Ectodermal cell (in vitro differentiated cells): ENCODE measurements at regions not wholly inside any gene's neighbourhood (a gene's known extent, or its start where the extent isn't known, plus 50 kb on each side); places are given as distances from the start of the nearest gene placed in this dataset.

Source experiments
- H3K27ac ChIP-seq: 2 replicates; pipeline ENCODE4 v1.7.0; 2013; ENCODE audit warnings: mild to moderate bottlenecking, low read depth, low read length; ENCODE audit not compliant: insufficient read depth, poor library complexity, severe bottlenecking
- H3K27me3 ChIP-seq: 2 replicates; pipeline ENCODE4 v1.7.0; 2013; ENCODE audit warnings: mild to moderate bottlenecking, low read length; ENCODE audit not compliant: insufficient read depth, control insufficient read depth, poor library complexity, severe bottlenecking
- H3K36me3 ChIP-seq: one replicate; pipeline ENCODE4 v1.7.0; 2013; ENCODE audit warnings: low read length; ENCODE audit not compliant: control insufficient read depth, insufficient read depth
- H3K4me1 ChIP-seq: one replicate; pipeline ENCODE4 v1.7.0; 2013; ENCODE audit warnings: low read length; ENCODE audit not compliant: control insufficient read depth, insufficient read depth
- H3K4me3 ChIP-seq: 2 replicates; pipeline ENCODE4 v1.7.0; 2013; ENCODE audit warnings: low read depth, low read length, control low read depth; ENCODE audit not compliant: insufficient read depth
- H3K9me3 ChIP-seq: 2 replicates; pipeline ENCODE4 v1.7.0; 2013; ENCODE audit warnings: mild to moderate bottlenecking, low read length, moderate library complexity; ENCODE audit not compliant: control insufficient read depth
- WGBS, 2 experiments: methylation state at CpG; one replicate each; pipeline ENCODE4 v1.1.7; 2013; ENCODE audit warnings: missing lambda C conversion rate in 2 of 2; 5-methylcytosine and 5-hydroxymethylcytosine counted together

DNA sequence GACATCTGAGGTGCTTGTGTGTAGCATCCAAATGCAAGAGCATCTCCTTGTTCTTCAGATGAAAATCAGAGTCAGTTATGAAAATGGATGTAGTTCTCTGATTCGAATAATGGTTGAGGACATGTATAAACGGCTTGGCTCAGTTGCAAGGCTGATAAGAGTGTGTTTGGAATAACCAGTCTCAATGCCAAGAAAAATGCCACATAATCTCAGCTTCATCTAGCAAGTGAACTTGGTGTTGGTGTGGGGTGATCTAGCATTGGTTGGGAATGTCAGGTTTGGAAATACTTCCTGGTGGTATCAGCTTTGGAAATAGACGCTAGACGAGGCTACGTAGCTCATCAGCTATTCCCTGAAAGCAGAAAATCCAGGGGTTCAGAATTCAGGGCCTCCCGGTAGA lies 362.0 kb downstream of the FGF9 start:
- Histone ChIP-seq H3K36me3 (no peaks in the 10 kb centered on the region), H3K27me3 (no peaks in the 10 kb centered on the region), H3K4me3 (no peak overlapping the region), H3K9me3 (no peaks in the 10 kb centered on the region), H3K27ac (no peak overlapping the region), H3K4me1 (no peaks in the 10 kb centered on the region)
- 92 to 94% methylated on average over 6 of the region's 6 CpGs for WGBS, 2 experiments

DNA sequence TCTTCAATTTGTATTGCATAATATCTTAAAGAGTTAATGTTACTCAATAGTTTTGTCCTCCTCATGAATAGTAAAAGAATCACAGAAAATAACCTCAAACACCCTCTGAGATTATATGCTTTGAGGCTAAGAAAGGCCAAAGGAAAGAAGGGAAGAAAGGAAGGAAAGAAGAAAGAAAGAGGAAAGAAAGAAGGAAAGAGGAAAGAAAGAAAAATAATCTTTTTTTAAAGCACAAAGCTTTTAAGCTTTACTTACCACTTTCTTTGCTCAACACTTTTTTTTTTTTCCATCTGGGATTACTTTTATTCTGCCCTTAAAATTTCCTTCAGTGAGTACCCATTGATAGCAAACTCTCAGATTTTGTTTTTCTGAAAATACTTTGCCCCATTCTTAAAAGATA lies 369.1 kb downstream of the FGF9 start:
- no peaks in the 10 kb centered on the region for H3K36me3 ChIP-seq
- H3K27me3 ChIP-seq: no peaks in the 10 kb centered on the region
- no peaks in the 10 kb centered on the region for H3K9me3 ChIP-seq
- H3K4me1 ChIP-seq: no peaks in the 10 kb centered on the region
- H3K4me3 ChIP-seq: no peak overlapping the region
- H3K27ac ChIP-seq: no peak overlapping the region

GRCh38 chr13:22040810-22041364 lies 370.0 kb downstream of the FGF9 start:
- Histone ChIP-seq H3K4me3 (peak overlapping the region; percentile 26), H3K27ac (no peak overlapping the region), H3K4me1 (no peaks in the 10 kb centered on the region), H3K27me3 (no peaks in the 10 kb centered on the region), H3K36me3 (no peaks in the 10 kb centered on the region), H3K9me3 (no peaks in the 10 kb centered on the region)
- WGBS, 2 experiments: 76 to 79% methylated on average over 23 of the region's 23 CpGs

DNA sequence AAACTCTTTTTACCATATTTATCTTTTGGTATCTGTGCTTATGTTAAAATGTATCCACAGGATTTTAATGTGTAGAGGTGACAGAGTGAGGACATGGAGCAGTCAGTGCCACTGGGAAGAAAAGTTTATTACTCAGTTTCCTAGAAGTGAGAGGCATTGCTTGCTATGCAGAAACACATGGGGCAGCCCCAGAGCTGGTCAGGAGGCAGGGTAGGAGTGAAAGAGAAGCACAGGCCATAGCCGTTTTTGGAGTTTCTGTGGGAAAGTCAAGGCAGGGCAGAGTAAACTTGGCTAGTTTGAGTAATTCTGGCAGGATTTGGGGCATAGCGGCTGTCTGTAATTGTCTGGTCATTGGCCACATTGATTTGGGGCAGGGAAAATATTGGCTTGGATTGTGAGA lies 370.9 kb downstream of the FGF9 start:
- Histone ChIP-seq H3K36me3 (no peaks in the 10 kb centered on the region), H3K9me3 (no peaks in the 10 kb centered on the region), H3K4me3 (no peak overlapping the region), H3K27ac (no peak overlapping the region), H3K4me1 (no peaks in the 10 kb centered on the region), H3K27me3 (no peaks in the 10 kb centered on the region)
- WGBS, 2 experiments: 89 to 92% methylated on average over 2 of the region's 2 CpGs

- 90 to 97% methylated on average over 2 of the region's 2 CpGs for WGBS, 2 experiments
- Histone ChIP-seq H3K4me3 (no peak overlapping the region), H3K4me1 (no peaks in the 10 kb centered on the region), H3K9me3 (no peaks in the 10 kb centered on the region), H3K27me3 (no peaks in the 10 kb centered on the region), H3K36me3 (no peaks in the 10 kb centered on the region), H3K27ac (no peak overlapping the region)
These were observed 376.4 kb downstream of the FGF9 start for GRCh38 chr13:22047082-22047784.

GRCh38 chr13:22047785-22048104 lies 376.9 kb downstream of the FGF9 start:
- Histone ChIP-seq H3K27me3 (no peaks in the 10 kb centered on the region), H3K36me3 (no peaks in the 10 kb centered on the region), H3K4me3 (no peak overlapping the region), H3K9me3 (no peaks in the 10 kb centered on the region), H3K4me1 (no peaks in the 10 kb centered on the region), H3K27ac (no peak overlapping the region)
- WGBS, 2 experiments: 93 to 95% methylated on average over 6 of the region's 6 CpGs

GRCh38 chr13:22049384-22049783 lies 378.5 kb downstream of the FGF9 start:
- H3K27me3 ChIP-seq: no peaks in the 10 kb centered on the region
- no peaks in the 10 kb centered on the region for H3K4me1 ChIP-seq
- no peaks in the 10 kb centered on the region for H3K9me3 ChIP-seq
- no peaks in the 10 kb centered on the region for H3K36me3 ChIP-seq
- H3K4me3 ChIP-seq: no peak overlapping the region
- WGBS, 2 experiments: 90 to 98% methylated on average over 2 of the region's 2 CpGs
- H3K27ac ChIP-seq: no peak overlapping the region

DNA sequence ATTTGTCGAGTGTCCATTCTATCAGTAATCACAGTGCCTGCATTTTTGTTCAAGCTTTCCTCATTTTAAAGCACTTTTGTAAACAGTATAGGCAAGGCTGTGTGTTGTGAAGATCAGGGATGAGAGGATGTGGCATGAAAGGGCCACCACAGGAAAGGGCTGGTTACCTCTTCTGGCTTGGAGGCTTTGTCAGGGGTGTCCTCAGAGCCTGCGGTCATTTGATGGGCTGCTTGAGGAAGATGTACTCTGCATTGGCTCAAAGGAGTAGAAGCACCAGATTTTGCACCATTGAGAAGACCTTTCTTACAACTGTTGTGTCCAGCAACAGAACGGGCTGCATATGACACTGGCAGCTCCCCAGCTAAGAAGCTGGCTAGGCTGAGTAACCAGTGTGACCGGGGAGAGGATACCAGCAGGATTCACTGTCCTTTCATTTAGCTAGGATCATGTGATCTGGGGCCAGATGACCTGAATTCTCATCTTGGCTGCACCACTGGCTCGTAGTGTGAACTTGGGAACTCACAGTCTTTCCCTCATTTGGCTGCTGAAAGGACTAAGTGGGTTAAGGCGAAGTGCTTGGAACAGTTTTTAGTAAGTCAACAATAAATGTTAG lies 380.2 kb downstream of the FGF9 start:
- H3K9me3 ChIP-seq: no peaks in the 10 kb centered on the region
- 93 to 97% methylated on average over 6 of the region's 6 CpGs for WGBS, 2 experiments
- H3K4me3 ChIP-seq: no peak overlapping the region
- no peak overlapping the region for H3K27ac ChIP-seq
- no peaks in the 10 kb centered on the region for H3K27me3 ChIP-seq
- no peaks in the 10 kb centered on the region for H3K36me3 ChIP-seq
- peaks cover 4% of the 10 kb centered on the region for H3K4me1 ChIP-seq

GRCh38 chr13:22053053-22053452 lies 382.2 kb downstream of the FGF9 start:
- H3K27me3 ChIP-seq: no peaks in the 10 kb centered on the region
- no peaks in the 10 kb centered on the region for H3K9me3 ChIP-seq
- 75 to 86% methylated on average over 3 of the region's 3 CpGs for WGBS, 2 experiments
- no peak overlapping the region for H3K27ac ChIP-seq
- peaks cover 4% of the 10 kb centered on the region for H3K4me1 ChIP-seq
- no peak overlapping the region for H3K4me3 ChIP-seq
- H3K36me3 ChIP-seq: no peaks in the 10 kb centered on the region

DNA sequence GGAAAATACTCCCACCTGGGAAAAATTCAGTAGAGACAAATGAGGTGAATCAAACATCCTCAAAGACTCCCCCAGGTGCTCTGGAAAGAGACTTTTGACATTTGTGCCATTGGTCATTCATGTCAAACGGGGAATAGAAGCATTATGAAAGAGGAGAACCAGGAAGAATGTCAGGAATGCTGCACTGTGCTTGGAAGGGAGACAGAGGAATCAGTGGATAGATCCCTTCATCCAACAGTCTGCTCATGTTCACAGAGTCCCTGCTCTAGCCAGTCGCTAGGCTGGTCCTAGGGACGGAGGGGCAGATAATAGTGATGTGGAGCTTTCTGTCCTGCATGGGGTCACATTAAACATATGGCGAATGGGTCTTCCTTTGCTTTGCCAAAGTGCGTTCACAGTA lies 384.4 kb downstream of the FGF9 start:
- Histone ChIP-seq H3K36me3 (no peaks in the 10 kb centered on the region), H3K27ac (no peak overlapping the region), H3K4me3 (no peak overlapping the region), H3K9me3 (no peaks in the 10 kb centered on the region), H3K4me1 (peaks cover 4% of the 10 kb centered on the region), H3K27me3 (no peaks in the 10 kb centered on the region)
- 65 to 67% methylated on average over 5 of the region's 5 CpGs for WGBS, 2 experiments
